Spleen (tissue), 7 donors: ENCODE measurements at regions not wholly inside any gene's neighbourhood (a gene's known extent, or its start where the extent isn't known, plus 50 kb on each side); places are given as distances from the start of the nearest gene placed in this dataset.

ENCODE experiments used
- POLR2A ChIP-seq, 3 donors: fragments of 450-650 bp; IDR thresholded peaks; one replicate each; pipeline ENCODE4 v1.5.1; 2017; ENCODE audit warnings: antibody characterized with exemption in 3 of 3, mild to moderate bottlenecking in 1 of 3
- POLR2AphosphoS5 ChIP-seq, 3 donors: sonication (generic); formaldehyde crosslinking; IDR thresholded peaks; one replicate each; pipeline ENCODE4 v1.5.1; 2017; ENCODE audit warnings: antibody characterized with exemption in 3 of 3
- TF ChIP-seq, protein P1 (sequence below), 11 experiments: fragments of 200-600 bp in 7 of 11; fragments of 450-650 bp in 4 of 11; sonication (generic) in 4 of 11; IDR thresholded peaks in 8 of 11; conservative IDR thresholded peaks in 3 of 11; 1 replicate in 7 of 11; 2 replicates in 4 of 11; pipeline versions ENCODE4 v1.4.0 to v1.8.0; 2016 to 2021; ENCODE audit warnings: antibody characterized with exemption in 11 of 11, inconsistent platforms in 4 of 11, mild to moderate bottlenecking in 1 of 11
- donor health status: DM: no; HTN: no; CAD: no; lungs with moderate emphysema.
- donor health status: DM: no; HTN: no; CAD: no.
- donor health status: DM: no; HTN: no; CAD: no.

DNA sequence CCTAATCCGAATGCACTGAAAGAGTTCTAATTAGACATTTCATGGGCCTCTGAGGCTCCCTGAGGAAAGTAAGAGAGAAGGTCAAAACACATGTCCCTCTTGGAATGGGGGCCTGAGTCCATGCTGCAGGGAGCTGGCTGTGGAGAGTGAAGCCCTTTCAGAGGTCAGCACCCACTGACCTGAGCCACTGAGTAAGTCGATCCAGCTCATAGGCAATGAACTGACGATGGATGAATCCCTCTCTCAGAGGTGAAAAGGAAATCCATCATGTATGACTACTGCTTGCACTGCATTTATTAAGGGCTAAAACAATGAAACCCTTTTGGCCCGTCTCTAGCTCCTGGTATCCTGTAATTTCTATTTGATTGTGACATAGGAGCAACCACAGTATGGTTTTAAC lies 288.9 kb upstream of the VLDLR start:
- TF ChIP-seq, protein P1, sequence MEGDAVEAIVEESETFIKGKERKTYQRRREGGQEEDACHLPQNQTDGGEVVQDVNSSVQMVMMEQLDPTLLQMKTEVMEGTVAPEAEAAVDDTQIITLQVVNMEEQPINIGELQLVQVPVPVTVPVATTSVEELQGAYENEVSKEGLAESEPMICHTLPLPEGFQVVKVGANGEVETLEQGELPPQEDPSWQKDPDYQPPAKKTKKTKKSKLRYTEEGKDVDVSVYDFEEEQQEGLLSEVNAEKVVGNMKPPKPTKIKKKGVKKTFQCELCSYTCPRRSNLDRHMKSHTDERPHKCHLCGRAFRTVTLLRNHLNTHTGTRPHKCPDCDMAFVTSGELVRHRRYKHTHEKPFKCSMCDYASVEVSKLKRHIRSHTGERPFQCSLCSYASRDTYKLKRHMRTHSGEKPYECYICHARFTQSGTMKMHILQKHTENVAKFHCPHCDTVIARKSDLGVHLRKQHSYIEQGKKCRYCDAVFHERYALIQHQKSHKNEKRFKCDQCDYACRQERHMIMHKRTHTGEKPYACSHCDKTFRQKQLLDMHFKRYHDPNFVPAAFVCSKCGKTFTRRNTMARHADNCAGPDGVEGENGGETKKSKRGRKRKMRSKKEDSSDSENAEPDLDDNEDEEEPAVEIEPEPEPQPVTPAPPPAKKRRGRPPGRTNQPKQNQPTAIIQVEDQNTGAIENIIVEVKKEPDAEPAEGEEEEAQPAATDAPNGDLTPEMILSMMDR (IDR thresholded peaks at IDR 0.05 in 8 of 11, conservative IDR thresholded peaks at IDR 0.05 in 3 of 11): no peak
- no peak for TF ChIP-seq POLR2A (IDR thresholded peaks at IDR 0.05)
- TF ChIP-seq POLR2AphosphoS5 (IDR thresholded peaks at IDR 0.05): no peak
